Neutrophil (primary cell): ENCODE measurements at regions not wholly inside any gene's neighbourhood (a gene's known extent, or its start where the extent isn't known, plus 50 kb on each side); places are given as distances from the start of the nearest gene placed in this dataset.

Experiments used
- H3K27ac ChIP-seq: fragments of 200-600 bp; sonication (generic); 2 replicates; pipeline ENCODE4 v1.5.1; 2016; ENCODE audit warnings: mild to moderate bottlenecking, moderate library complexity
- H3K27me3 ChIP-seq: fragments of 200-600 bp; sonication (generic); 2 replicates; pipeline ENCODE4 v1.6.0; 2016; ENCODE audit warnings: mild to moderate bottlenecking
- H3K36me3 ChIP-seq: fragments of 200-600 bp; sonication (generic); 2 replicates; pipeline ENCODE4 v1.5.1; 2017
- H3K4me1 ChIP-seq, 2 experiments: fragments of 200-600 bp in 1 of 2; sonication (generic) in 1 of 2; 1 replicate in 1 of 2; 2 replicates in 1 of 2; pipeline versions ENCODE4 v1.5.1 to v1.6.1; 2013 to 2016; ENCODE audit warnings: low read depth in 1 of 2, low read length in 1 of 2, mild to moderate bottlenecking in 1 of 2, moderate library complexity in 1 of 2; ENCODE audit not compliant: control insufficient read depth in 1 of 2, insufficient read depth in 1 of 2
- H3K4me3 ChIP-seq, 2 experiments: fragments of 200-600 bp in 1 of 2; sonication (generic) in 1 of 2; 1 replicate in 1 of 2; 2 replicates in 1 of 2; pipeline ENCODE4 v1.5.1; 2013 to 2016; ENCODE audit warnings: low read depth in 1 of 2, low read length in 1 of 2, mild to moderate bottlenecking in 1 of 2, moderate library complexity in 1 of 2
- H3K9me3 ChIP-seq: fragments of 200-600 bp; sonication (generic); 2 replicates; pipeline ENCODE4 v1.5.1; 2016
- TF ChIP-seq, protein P1 (sequence below): fragments of 200-600 bp; sonication (generic); IDR thresholded peaks from 2 replicates; pipeline ENCODE4 v1.5.1; 2016; ENCODE audit warnings: antibody characterized with exemption

DNA sequence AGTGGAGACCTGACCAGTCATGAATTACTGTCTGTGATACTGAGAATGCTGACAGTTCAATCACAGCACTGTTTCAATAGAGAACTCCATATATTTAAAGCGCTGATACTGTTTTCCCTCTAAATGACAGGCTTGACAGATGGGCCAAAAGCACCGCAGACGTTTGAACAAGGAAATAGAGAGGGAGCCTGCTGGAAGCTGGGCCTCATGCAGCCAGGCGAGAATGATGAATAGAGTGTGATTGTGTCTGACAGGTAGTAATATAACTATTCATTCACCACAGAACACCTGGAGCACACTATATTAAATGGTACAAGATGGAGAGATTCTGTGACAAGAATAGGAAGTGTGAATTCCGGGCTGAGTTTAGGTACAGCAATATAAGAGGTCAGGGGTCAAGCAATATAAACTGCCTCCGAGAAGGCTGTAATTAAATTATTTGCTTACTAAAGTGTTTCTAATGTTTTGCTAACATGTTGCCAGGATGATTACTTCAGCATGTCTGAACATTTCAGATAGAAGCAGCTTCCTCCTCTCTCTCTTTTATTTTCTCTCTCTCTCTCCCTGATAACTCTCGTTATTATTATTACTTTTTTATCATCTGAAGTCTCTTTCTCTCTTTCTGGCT is 297.7 kb downstream of the CSNK1G3 start:
- Histone ChIP-seq H3K4me1 (no peaks in the 10 kb centered on the region), H3K27ac (no peak overlapping the region), H3K9me3 (no peaks in the 10 kb centered on the region), H3K4me3 (no peak overlapping the region), H3K27me3 (no peaks in the 10 kb centered on the region), H3K36me3 (no peaks in the 10 kb centered on the region)
- TF ChIP-seq, protein P1, sequence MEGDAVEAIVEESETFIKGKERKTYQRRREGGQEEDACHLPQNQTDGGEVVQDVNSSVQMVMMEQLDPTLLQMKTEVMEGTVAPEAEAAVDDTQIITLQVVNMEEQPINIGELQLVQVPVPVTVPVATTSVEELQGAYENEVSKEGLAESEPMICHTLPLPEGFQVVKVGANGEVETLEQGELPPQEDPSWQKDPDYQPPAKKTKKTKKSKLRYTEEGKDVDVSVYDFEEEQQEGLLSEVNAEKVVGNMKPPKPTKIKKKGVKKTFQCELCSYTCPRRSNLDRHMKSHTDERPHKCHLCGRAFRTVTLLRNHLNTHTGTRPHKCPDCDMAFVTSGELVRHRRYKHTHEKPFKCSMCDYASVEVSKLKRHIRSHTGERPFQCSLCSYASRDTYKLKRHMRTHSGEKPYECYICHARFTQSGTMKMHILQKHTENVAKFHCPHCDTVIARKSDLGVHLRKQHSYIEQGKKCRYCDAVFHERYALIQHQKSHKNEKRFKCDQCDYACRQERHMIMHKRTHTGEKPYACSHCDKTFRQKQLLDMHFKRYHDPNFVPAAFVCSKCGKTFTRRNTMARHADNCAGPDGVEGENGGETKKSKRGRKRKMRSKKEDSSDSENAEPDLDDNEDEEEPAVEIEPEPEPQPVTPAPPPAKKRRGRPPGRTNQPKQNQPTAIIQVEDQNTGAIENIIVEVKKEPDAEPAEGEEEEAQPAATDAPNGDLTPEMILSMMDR, result no peak

DNA sequence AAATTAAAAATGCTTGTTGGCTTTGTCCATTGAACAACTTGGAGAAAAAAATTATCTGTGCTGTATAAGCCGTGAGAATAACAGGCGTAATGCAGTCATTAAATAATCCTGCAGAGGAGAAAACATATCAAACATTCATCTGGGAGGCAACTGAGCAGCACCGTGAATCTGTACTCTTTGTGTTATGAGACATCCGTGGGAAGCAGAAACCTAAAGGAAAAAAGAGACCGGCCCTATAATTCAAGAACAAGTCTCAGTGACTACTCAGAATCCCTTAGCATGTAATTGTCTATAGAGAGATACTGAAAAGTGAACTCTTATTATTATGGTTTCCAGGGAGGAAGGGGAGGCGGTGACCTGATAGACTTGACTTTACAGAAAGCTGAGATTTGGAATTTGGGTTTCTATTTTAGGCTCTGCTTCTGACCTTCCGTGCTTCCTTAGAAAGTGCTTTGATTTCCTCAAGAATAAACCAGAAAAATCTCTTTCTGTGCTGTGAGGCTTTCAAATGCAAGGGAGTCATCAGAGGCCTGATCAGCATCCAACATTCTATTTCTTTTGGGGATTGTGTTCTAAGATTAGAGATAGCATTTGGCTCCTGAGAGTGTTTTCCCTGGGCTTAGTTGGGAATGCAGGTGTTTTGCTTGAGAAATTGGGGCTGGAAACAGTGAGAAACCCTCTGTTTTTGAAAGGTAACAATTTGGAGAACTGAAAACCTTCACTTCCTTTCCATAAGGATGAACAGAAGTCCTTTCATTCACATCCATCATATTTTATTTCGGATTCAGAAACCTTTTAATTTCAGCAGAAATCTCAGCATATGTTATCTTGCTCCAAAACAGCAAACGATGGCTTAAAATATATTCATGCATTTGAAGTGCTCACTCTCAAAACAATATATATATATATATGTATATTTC is 296.7 kb downstream of the CSNK1G3 start:
- H3K27ac ChIP-seq, result no peak overlapping the region
- H3K9me3 ChIP-seq, result no peaks in the 10 kb centered on the region
- H3K4me3 ChIP-seq, result no peak overlapping the region
- TF ChIP-seq, protein P1, result no peak
- H3K4me1 ChIP-seq, result no peaks in the 10 kb centered on the region
- H3K27me3 ChIP-seq, result no peaks in the 10 kb centered on the region
- no peaks in the 10 kb centered on the region for H3K36me3 ChIP-seq

DNA sequence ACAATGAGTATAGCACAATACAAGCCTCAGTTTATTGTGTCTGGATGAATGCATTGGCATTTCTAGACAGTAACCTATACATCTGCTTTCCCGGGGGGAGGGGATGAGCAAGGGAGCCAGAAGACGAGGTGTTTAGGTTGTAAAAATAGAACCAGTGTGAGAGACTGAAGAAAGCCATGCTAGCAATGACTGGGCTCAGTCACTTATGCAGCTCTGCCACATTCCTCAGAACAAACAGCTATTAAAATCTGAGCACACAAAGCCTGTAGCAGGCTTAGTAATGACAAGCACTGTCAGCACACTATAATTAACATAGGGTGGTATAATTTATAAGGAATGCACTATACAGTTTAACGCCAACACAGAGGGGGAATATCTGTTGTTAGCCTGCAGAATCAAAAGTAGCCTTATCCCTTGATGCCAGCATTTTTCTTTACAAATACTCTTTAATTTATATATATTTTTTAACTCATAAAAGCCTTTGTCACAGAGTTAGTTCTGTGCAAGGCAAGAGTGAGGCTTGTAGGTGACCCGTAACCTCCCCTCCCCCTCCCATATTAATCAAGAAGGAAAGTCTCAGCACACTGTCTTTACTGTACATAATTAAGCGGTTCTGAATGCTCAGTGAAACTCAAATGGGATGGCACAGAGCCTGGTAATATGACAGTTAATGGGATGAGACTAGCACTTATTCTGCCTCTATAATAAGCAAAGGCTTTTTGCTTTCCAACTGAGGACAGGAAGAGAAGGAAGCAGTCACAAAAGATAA is 295.4 kb downstream of the CSNK1G3 start:
- no peaks in the 10 kb centered on the region for H3K9me3 ChIP-seq
- no peak overlapping the region for H3K27ac ChIP-seq
- H3K4me1 ChIP-seq, result no peaks in the 10 kb centered on the region
- H3K27me3 ChIP-seq, result no peaks in the 10 kb centered on the region
- no peaks in the 10 kb centered on the region for H3K36me3 ChIP-seq
- H3K4me3 ChIP-seq, result no peak overlapping the region
- TF ChIP-seq, protein P1, result no peak

DNA sequence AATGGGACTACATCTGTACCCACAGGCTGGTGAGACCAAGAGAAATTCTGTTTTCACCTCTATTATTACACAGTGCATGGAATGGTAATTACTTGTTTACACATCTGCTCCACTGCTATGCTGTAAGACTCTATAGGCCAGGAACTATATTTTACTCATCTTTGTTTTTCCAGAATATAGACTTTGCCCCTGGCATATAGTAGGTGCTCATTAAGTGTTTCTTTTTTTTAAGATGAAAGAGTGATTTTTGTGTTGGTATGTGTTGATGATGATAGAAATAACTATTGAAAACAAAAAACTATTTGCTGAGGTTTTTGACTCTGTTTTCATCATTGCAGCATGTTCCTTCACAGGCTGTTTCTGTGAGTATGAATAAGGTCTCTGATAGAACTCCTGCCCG is 294.7 kb downstream of the CSNK1G3 start:
- Histone ChIP-seq H3K4me3 (no peak overlapping the region), H3K4me1 (no peaks in the 10 kb centered on the region), H3K36me3 (no peaks in the 10 kb centered on the region), H3K27me3 (no peaks in the 10 kb centered on the region), H3K27ac (no peak overlapping the region), H3K9me3 (no peaks in the 10 kb centered on the region)
- TF ChIP-seq, protein P1, result no peak

DNA sequence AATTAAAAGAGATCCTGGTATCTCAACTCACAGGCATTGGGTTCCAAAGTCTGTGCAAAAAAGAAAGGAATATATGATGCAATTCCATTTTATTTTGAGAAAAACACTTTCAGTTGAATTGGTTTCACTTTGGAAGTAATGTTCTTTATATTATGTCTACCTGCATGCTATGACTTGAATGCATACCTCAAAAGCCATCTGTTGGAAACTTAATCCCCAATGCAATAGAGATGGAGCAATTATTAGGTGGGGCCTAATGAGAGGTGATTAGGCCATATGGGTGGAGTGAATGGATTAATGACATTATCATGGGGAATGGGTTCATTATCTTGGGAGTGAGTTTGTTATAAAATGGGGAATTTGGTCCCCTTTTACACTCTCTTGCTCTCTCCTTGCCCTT is 293.3 kb downstream of the CSNK1G3 start:
- H3K9me3 ChIP-seq, result no peaks in the 10 kb centered on the region
- H3K27me3 ChIP-seq, result no peaks in the 10 kb centered on the region
- no peaks in the 10 kb centered on the region for H3K36me3 ChIP-seq
- no peaks in the 10 kb centered on the region for H3K4me1 ChIP-seq
- H3K27ac ChIP-seq, result no peak overlapping the region
- H3K4me3 ChIP-seq, result no peak overlapping the region
- TF ChIP-seq, protein P1, result no peak
